GM06990 (cell line): ENCODE measurements at regions not wholly inside any gene's neighbourhood (a gene's known extent, or its start where the extent isn't known, plus 50 kb on each side); places are given as distances from the start of the nearest gene placed in this dataset.
"Not testable (repeated sequence)": the region's sequence is repeated elsewhere in the genome, so short reads cannot be mapped to it uniquely, and the experiment has no call there.

Source experiments
- DNase-seq: peaks from one replicate; pipeline ENCODE4 v3.0.0-alpha.2; 2011; ENCODE audit not compliant: insufficient read length; ENCODE audit errors: extremely low read depth
- H3K27me3 ChIP-seq: replicated peaks from 2 replicates; pipeline ENCODE4 v1.6.0; 2011; ENCODE audit warnings: low read length; ENCODE audit not compliant: control insufficient read depth, insufficient read depth
- H3K36me3 ChIP-seq: 2 replicates; pipeline ENCODE4 v1.5.1; 2011; ENCODE audit warnings: low read length; ENCODE audit not compliant: control insufficient read depth, insufficient read depth
- H3K4me3 ChIP-seq: replicated peaks from 2 replicates; pipeline ENCODE4 v1.5.1; 2011; ENCODE audit warnings: low read depth, mild to moderate bottlenecking, control low read depth, low read length
- CTCF ChIP-seq: IDR thresholded peaks from 2 replicates; pipeline ENCODE4 v1.5.1; 2011; ENCODE audit warnings: low read length, control low read depth, mild to moderate bottlenecking, inconsistent platforms; ENCODE audit not compliant: insufficient read depth, poor library complexity, severe bottlenecking

GRCh38 chr10:63843107-63843506, 321.9 kb downstream of the REEP3 start:
- no peak for TF ChIP-seq CTCF
- no peaks in the 10 kb centered on the region for H3K36me3 ChIP-seq
- no peak overlapping the region for H3K4me3 ChIP-seq
- no peaks in the 10 kb centered on the region for H3K27me3 ChIP-seq
- no peak for DNase-seq

DNA sequence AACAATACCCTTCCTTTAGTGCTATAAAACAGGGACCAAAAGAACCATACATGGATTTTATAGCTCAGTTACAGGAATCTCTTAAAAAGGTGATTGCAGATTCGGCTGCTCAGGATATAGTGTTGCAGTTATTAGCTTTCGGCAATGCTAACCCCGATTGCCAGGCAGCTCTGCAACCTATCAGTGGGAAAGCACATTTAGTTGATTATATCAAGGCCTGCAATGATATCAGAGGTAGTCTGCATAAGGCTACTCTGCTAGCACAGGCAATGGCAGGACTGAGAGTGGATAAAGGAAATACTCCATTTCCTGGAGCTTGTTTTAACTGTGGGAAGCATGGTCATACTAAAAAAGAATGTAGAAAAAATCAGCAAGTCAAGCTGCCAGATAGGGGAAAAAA, 327.7 kb downstream of the REEP3 start:
- not testable (repeated sequence) for H3K36me3 ChIP-seq, H3K27me3 ChIP-seq, H3K4me3 ChIP-seq, DNase-seq

DNA sequence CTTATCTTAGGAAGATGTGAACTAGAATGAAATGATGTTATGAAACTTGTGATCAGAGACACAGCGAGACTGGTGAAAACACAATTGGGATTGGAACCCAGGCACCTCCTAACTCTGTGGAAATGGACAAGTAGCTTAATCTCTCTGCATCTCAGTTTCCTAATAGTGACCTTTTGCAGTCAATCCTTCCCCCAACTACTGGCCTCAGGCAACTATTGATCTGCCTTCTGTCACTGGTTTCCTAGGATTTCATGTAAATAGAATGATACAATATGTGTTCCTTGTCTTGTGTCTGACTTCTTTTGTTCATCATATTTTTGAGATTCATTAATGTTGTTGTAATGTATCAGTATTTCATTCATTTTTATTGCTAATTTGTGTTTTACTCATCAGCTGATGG, 341.7 kb downstream of the REEP3 start:
- Histone ChIP-seq H3K27me3 (peaks cover 2% of the 10 kb centered on the region), H3K4me3 (no peak overlapping the region), H3K36me3 (no peaks in the 10 kb centered on the region)
- no peak for DNase-seq
- no peak for TF ChIP-seq CTCF

DNA sequence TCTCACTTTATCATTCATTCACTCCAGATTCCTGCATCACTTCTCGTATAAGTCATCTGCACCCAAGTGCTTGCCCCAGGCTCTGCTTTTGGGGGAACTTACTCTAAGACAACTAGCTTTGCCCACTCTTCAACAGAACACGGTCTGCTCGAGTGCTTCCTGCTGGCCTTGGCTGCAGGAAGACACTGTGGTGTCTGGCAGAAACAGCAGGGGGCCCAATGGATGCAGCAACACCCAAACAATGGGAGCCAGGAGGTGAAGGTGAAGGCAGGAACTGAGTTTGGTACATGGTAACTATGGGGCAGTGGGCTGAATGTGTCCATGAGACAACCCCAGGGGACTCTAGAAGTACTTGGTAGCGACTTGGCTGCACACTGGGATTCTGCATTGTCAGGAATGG, 344.0 kb downstream of the REEP3 start:
- Histone ChIP-seq H3K36me3 (no peaks in the 10 kb centered on the region), H3K4me3 (no peak overlapping the region), H3K27me3 (peaks cover 2% of the 10 kb centered on the region)
- no peak for TF ChIP-seq CTCF
- DNase-seq: no peak

- DNase-seq: peak; percentile 9
- H3K36me3 ChIP-seq: no peaks in the 10 kb centered on the region
- no peak overlapping the region for H3K4me3 ChIP-seq
- TF ChIP-seq CTCF: peak; percentile 86
- H3K27me3 ChIP-seq: peaks cover 2% of the 10 kb centered on the region
Observed at GRCh38 chr10:63866075-63866746, 345.0 kb downstream of the REEP3 start.

GRCh38 chr10:63866747-63867140, 345.5 kb downstream of the REEP3 start:
- Histone ChIP-seq H3K4me3 (no peak overlapping the region), H3K27me3 (peaks cover 2% of the 10 kb centered on the region), H3K36me3 (no peaks in the 10 kb centered on the region)
- peak; percentile 40 for TF ChIP-seq CTCF
- peak; percentile 5 for DNase-seq
